ENCODE measurements at regions not wholly inside any gene's neighbourhood (a gene's known extent, or its start where the extent isn't known, plus 50 kb on each side); places are given as distances from the start of the nearest gene placed in this dataset.
"Not testable (repeated sequence)": the region's sequence is repeated elsewhere in the genome, so short reads cannot be mapped to it uniquely, and the experiment has no call there.

DNA sequence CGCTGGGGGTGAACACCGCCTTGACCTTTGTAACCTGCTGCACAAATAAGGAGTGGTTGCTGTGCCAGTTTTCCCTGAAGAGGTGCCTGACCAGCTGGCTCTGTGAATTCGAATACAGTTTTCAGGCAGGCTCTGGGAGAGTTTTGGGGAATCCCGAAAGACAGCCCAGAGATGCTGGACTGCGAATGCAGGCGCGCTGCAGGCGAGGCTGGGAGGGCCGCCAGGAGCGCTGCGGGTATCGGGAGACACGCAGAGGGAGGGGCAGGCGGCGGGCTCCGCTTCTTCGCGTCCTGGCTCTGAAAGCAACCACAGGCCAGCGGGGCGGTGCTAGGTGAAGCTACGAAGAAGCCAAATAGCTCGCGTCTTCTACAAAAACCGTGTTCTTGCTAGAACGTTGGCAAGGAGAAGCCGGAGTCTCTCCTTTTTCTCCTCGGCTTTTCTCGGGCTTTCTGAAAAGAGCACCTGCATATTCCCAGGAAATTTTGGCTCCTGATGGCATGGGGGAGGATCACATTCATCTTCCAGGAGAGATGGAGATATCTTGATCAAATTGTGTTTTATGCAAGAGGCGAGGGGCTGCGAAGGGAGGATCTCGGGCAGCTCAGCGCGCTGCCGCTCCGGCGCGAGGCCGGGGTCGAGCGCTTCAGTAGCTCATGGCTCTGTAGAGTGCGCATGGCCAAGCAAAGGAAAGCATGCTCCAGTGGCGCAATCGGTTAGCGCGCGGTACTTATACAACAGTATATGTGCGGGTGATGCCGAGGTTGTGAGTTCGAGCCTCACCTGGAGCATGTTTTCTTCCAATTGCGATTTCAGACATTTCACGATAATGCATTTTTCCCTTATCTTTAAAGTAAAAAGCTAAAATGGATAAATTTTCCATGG lies 158.1 kb upstream of the ZNF184 start:
- DNase-seq (ENCODE audit: low spot score) = no peak

- DNase-seq (ENCODE audit: low spot score) = no peak
These were observed 151.9 kb upstream of the ZNF184 start for GRCh38 chr6:27624694-27625262.

- no peak for DNase-seq (ENCODE audit: low spot score)
These were observed 150.2 kb upstream of the ZNF184 start for GRCh38 chr6:27623103-27623502.

GRCh38 chr6:27619436-27619835 lies 146.5 kb upstream of the ZNF184 start:
- no peak for DNase-seq (ENCODE audit: low spot score)

DNA sequence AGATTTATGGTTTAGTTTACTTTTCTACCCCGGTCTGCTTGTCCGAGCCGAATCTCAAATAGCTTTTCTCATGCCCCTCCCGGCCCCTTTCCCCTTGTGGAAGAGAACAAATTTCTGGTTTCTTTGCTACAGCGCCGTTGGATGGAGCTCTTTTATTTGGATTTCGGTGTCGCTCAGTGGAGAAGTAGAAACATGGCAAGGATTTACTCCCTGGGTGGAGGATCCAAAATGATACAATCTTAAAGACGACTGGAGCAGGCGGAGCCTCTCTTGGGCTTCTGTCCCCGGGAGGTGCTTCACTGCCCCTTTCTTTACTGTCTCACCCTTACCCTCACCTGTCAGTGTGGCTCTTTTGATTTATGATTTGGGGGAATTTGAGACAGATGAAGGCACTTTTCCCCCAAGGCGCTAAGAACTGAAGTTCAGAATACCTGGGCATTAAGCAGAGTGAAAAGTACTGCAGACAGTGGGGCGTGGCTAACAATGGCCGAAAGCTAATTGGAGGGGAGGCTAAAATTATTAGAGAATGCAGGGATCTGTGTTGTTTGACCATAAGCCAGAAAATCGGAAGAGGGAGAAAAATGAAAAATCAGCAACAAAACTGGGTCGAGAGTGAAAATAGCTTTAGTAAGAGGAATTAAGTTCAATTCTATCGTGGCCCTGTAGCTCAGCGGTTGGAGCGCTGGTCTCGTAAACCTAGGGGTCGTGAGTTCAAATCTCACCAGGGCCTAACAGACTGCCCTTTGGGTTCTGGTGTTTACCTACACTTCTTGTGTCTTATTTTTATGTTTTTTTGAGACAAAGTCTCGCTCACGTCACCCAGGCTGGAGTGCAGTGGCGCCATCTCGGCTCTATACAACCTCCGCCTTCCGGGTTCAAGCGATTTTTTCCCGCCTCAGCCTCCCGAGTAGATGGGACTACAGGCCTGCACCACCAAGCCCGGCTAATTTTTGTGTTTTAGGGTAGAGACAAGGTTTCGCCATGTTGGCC lies 145.1 kb upstream of the ZNF184 start:
- no peak for DNase-seq (ENCODE audit: low spot score)

GRCh38 chr6:27617046-27617687 lies 144.3 kb upstream of the ZNF184 start:
- DNase-seq (ENCODE audit: low spot score) = no peak

GRCh38 chr6:27616328-27617045 lies 143.6 kb upstream of the ZNF184 start:
- no peak for DNase-seq (ENCODE audit: low spot score)

GRCh38 chr6:27611451-27611850 lies 138.5 kb upstream of the ZNF184 start:
- no peak for DNase-seq (ENCODE audit: low spot score)

DNA sequence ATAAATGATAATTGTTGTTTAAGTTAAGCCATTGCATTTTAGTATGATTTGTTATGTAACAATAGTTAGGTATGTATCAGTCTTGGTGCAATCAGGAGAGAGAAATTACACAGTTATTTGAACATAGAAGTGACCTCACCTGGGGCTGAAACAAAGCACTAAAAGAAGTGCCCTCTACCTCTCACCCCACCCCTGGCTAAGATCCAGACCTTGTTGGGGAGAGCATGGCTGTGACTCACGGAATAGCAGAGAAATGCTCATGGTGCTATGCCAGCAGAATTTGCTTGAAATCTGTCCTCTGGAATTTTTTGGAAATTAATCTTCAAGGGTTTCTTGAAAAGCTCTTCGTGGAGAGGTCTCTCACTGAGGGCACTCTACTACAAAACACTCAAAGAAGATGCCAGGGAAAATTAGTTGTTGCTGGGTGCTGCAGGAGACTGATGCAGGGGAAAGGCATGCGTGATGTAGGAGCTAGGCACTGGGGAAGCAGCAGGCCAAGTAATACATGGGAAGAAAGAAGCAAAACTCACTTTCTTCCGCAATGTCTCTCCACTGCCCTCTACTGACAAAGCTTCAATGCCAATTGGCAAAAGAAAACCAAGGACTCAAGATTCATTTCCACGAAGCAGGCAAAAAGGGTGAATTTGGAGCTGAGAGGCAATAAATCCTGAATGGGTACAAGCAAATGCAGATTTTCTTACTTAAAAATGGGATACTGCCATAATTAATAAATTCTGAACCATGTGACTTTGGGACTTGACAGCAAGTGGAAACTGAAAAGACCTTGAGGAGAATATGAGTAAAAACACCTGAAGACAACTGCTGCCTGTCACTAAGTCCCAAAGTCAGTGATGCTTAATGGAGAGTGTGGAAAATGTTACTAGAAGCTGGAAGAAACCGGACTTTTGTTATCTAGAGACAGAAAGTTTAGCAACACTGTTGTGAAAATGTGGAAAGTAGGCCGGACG lies 136.3 kb upstream of the ZNF184 start:
- no peak for DNase-seq (ENCODE audit: low spot score)

DNA sequence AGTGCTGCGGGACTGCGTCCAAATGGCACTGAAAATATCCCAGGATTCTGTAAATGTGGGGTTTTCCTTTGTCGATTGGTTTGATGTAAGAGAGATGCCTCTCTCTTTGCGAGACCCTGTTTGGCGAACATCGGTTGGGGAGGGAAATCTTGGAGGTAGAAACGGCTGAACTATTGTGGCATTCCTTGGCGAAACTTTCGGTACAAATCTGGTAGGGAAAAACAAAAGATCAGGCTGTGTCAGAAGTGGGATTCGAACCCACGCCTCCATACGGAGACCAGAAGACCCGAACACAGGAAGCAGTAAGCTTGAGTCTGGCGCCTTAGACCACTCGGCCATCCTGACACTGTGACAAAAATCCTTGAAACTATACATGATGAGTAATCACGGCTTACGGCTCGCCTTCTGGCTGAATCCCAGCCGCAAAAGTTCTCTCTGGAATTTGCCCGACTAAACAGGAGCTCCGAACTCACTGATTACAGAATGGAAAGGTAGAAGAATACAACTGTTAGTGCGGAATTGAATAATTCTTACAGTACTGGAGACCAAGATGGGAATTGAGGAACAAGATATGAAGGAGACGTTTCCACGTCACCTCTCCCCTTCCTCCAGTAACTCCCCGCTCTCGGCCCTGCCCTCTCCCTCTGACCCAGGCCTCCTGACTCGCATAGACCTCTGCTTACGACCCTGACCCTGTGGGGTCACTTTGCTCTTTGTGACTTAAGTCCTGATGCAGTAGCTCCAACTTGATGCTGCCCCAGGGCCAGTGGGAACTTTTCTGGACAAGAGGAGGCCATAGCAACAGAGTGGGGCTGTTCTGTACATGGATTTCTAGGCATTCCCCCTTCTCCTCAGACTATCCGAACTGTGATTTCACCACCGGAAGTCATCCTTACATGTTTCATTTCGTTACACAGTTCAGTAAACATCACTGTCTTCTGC lies 132.8 kb upstream of the ZNF184 start:
- no peak for DNase-seq (ENCODE audit: low spot score)

DNA sequence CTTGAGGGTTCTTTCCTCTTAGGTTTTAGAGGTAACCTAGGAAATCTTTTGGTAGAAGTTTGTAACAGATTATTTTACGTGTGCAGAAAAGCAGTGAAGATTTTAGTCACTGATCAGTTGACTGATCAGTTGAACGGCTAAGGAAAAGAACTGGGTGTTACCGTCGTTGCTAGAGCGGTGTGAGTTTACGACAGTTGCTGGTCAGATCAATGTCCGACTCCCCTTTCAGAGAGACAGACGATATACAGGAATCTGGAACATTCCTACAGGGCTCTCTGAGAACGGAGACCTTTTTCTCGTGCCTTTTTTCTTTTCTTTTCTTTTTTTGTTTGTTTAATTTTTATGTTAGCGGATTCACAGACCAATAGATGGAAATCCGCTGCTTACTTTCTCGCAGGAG lies 132.1 kb upstream of the ZNF184 start:
- no peak for DNase-seq (ENCODE audit: low spot score)

DNA sequence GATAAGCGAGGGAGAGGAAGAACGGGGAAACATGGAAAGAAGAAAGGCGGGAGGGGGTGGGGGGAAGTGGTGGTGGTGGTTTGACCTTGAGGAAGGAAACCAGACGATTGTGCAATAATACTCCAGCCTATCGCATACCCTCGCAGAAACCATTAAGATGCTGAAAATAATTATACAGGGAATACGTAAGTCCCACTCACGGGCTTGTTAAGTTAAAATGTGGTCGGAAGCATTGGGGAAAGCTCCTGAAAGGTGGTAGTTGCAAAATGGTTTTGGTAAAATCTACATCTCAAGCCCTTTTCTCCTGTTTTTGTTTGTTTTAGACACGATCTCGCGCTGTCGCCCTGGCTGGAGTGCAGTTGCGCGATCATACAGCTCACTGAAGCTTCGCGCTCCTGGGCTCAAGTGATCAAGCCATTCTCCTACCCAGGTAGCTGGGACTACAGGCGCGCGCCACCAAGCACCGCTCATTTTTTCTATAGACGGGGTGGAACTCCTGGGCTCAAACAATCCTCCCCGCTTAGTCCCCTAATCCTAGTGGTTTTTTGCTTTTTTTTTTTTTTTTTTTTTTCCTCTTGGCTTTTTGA lies 128.9 kb upstream of the ZNF184 start:
- DNase-seq (ENCODE audit: low spot score) = no peak

GRCh38 chr6:27599859-27600532 lies 127.1 kb upstream of the ZNF184 start:
- no peak for DNase-seq (ENCODE audit: low spot score)

DNA sequence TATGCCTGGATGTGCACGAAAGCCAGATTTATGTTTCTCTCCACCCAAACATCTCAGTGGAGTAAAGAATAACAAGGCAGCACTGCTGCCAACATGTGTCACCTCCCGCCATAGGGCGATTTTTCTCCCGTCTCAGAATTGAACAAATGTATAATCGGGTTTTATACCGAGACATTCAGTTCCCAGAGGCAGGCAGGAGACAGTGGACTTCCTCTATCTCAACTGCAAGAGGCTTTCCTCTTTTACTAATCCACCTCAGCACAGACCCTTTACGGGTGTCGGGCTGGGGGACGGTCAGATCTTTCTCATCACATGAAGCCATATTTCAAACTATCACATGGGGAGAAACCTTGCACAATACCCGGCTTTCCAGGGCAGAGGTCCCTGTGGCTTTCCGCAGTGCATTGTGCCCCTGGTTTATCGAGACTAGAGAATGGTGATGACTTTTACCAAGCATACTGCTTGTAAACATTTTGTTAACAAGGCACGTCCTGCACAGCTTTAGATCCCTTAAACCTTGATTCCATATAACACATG lies 124.2 kb upstream of the ZNF184 start:
- DNase-seq (ENCODE audit: low spot score) = not testable (repeated sequence)

DNA sequence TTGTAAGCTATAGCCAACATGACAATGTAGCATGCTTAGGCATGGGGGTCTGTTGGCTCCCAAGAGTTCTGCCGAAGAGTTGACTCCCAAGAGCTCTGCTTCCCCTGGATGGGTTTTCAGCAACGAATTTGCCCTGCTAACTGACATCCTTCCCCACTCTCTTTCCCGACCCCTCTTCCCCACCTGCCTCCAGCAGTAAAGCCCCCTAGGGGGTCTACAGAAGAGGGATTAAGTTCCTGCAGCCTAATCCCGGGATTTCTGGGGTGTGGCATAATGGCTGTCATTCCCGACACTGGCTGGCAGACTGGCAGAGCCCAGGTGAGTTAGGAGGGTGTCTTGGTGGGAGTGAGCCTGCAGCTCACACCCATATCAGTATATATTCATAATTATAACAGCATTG lies 121.0 kb upstream of the ZNF184 start:
- DNase-seq (ENCODE audit: low spot score) = no peak

GRCh38 chr6:27593200-27593818 lies 120.4 kb upstream of the ZNF184 start:
- no peak for DNase-seq (ENCODE audit: low spot score)
